ENCODE measurements at regions not wholly inside any gene's neighbourhood (a gene's known extent, or its start where the extent isn't known, plus 50 kb on each side); places are given as distances from the start of the nearest gene placed in this dataset.

DNA sequence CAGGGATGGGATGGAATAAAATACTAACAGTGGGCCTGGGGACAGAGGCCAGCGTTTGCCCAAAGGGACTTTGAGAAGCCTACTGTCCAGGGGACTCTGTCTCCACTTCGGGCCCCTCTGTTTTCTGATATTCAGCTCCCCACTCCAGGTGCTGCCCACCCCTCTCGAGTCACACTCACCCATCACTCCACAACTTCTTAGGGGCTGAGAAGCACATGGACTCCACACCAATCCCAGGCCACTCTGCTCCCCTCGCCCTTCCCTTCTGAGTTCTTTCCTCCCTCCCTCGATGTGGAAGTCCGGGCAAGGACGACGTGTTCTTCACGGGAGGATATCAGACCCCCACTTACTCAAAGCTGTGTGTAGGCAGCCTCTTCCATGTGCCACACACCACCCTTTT lies 124.5 kb downstream of the BARX1 start:
- in situ Hi-C loops (cut with MboI; ENCODE audit: low pct_unique_long_range_greater_than_20kb, low sequenced_read_pairs, unreplicated experiment) = no loop called here
- DNase-seq (ENCODE audit: low spot score) = no peak
- TF ChIP-seq, protein P1, sequence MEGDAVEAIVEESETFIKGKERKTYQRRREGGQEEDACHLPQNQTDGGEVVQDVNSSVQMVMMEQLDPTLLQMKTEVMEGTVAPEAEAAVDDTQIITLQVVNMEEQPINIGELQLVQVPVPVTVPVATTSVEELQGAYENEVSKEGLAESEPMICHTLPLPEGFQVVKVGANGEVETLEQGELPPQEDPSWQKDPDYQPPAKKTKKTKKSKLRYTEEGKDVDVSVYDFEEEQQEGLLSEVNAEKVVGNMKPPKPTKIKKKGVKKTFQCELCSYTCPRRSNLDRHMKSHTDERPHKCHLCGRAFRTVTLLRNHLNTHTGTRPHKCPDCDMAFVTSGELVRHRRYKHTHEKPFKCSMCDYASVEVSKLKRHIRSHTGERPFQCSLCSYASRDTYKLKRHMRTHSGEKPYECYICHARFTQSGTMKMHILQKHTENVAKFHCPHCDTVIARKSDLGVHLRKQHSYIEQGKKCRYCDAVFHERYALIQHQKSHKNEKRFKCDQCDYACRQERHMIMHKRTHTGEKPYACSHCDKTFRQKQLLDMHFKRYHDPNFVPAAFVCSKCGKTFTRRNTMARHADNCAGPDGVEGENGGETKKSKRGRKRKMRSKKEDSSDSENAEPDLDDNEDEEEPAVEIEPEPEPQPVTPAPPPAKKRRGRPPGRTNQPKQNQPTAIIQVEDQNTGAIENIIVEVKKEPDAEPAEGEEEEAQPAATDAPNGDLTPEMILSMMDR (IDR thresholded peaks at IDR 0.05; ENCODE audit: extremely low read depth, insufficient read depth, missing control alignments) = no peak

DNA sequence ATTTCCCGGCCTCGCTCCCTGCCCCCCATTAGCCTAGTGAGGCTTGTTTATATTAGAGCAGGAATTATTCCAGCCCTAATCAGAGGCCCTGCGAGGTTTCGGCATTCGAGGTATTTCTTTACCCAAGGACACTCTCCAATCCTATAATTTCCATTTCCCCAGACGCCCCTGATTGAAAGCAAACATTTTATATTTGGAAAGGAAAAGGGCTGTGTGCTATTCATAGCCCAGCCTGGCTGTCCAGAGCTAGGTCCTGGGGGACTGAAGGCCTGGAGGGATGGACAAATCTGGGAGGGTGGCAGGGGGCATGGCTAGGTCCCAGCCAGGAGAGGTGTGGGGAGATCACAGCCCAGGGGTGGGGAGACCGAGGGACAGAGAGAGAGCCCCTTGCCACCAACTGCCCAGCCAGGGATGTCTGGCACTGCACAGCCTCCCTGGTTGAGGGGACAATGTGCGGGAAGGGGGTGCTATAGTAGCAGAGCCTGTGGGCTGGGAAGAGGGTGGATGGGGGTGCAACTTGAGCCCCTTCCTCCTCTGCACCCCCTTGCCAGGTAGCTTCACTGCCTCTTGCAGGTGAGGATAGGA lies 125.1 kb downstream of the BARX1 start:
- DNase-seq (ENCODE audit: low spot score) = no peak
- in situ Hi-C loops (cut with MboI; ENCODE audit: low pct_unique_long_range_greater_than_20kb, low sequenced_read_pairs, unreplicated experiment) = no loop called here
- TF ChIP-seq, protein P1 (IDR thresholded peaks at IDR 0.05; ENCODE audit: extremely low read depth, insufficient read depth, missing control alignments) = no peak

DNA sequence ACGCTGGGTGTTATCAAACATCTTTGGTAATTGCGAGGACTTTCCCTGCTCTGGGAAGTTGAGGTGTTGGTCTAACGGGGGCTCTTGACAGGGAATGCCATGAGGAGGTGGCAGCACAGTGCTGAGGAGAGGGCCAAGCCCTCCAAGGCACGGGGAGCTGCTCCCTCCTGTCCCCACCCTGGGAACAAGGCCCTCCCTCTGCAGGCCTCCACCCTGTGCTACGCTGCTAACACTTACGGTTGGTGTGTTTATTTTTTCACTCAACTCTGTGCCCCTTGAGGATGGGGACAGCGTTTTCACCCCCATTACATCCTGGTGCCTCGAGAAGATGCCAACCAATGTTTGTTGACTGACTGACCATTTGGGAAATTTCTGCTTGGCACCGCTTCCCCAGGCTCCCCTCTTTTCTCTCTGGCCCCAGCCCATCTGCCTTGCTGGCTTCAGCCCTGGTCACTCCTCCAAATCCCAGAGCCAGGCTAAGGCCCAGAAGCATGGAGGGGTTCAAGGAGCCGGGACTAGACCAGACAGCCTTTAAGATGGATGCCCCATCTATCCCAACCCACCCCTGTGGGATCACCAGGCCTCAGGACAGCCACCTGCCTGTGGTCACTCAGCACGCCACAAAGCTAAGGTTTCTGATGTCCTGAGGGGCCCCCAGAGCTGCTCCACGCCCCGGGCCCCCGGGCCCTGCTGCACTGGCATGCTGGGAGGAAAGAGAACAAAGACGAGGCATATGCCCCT lies 125.7 kb downstream of the BARX1 start:
- in situ Hi-C loops (cut with MboI; ENCODE audit: low pct_unique_long_range_greater_than_20kb, low sequenced_read_pairs, unreplicated experiment) = no loop called here
- DNase-seq (ENCODE audit: low spot score) = no peak
- TF ChIP-seq, protein P1 (IDR thresholded peaks at IDR 0.05; ENCODE audit: extremely low read depth, insufficient read depth, missing control alignments) = no peak

DNA sequence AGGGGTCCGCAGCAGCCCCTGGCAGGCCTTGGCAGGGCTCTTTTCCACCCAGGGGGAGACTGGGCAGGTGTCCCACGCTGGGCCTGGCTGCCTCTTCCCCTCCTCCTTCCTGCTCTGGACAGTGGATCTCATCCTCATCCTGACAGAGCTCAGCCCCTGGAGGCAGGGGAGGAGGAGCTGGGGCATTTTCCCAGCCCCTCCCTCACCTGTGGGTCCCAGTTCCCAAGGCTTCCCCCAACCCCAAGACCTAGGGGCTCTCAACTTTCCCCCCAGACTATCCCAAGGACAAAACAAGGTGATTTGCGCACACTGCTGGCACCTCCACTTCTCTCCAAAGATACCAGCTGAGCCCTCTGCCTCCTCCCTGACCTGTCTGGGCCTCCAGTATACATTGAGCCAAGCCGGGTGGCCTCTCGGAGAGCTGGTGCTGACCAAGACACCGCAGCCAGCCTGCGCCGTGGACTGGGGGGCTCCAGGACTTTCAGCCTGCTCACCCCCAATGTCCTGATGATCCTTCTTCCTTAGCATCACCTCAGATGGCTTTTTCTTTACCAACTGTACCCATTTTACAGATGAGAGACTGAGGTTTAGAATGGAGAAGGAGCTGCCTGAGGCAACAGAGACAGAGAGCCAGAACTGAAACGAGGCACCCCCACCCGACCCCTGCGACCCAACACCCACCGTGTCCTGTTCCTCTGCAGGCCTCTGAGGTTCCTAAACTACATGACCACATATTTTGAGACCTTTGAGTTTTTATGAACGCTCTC lies 126.6 kb downstream of the BARX1 start:
- in situ Hi-C loops (cut with MboI; ENCODE audit: low pct_unique_long_range_greater_than_20kb, low sequenced_read_pairs, unreplicated experiment) = no loop called here
- no peak for DNase-seq (ENCODE audit: low spot score)
- TF ChIP-seq, protein P1 (IDR thresholded peaks at IDR 0.05; ENCODE audit: extremely low read depth, insufficient read depth, missing control alignments) = no peak

DNA sequence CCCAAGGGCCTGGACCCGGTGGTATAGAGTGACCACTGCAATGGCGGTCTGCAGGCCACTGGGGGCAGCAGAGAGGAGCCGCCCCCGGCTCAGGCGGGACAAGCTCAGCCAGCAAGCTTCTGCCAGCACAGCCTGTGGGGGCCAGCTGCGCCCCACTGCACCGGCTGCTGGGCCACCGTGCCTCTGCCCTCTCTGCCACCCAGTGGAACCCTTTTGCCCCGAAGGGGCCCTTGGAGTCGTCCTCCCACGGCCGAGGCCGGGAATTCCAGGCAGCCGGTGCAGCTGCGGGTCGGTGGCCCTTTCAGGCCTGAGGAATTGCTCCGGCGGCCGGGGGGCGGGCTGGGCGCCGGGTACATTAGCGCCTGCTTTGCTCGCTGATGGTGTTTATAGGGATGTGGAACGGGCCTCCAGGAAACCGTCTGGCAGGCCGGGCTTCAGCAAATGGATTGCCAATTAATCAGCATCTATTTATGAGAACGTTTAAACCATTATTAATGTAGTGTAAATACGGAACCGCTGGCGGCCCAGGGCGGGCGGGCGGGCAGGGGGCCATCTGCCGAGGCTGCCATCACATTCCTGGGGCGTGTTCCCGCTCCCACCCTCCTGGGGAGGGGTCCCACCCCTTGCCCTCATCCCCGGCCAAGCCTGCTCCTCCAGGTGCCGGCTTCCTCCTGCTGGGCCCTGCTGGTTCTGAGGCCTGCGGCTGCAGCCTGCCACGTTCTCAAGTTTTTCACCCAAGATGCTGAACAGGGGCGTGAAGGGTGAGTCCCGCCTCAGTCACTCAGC lies 127.4 kb downstream of the BARX1 start:
- in situ Hi-C loops (cut with MboI; ENCODE audit: low pct_unique_long_range_greater_than_20kb, low sequenced_read_pairs, unreplicated experiment) = no loop called here
- DNase-seq (ENCODE audit: low spot score) = peak; percentile 77
- TF ChIP-seq, protein P1 (IDR thresholded peaks at IDR 0.05; ENCODE audit: extremely low read depth, insufficient read depth, missing control alignments) = peak; percentile 55

DNA sequence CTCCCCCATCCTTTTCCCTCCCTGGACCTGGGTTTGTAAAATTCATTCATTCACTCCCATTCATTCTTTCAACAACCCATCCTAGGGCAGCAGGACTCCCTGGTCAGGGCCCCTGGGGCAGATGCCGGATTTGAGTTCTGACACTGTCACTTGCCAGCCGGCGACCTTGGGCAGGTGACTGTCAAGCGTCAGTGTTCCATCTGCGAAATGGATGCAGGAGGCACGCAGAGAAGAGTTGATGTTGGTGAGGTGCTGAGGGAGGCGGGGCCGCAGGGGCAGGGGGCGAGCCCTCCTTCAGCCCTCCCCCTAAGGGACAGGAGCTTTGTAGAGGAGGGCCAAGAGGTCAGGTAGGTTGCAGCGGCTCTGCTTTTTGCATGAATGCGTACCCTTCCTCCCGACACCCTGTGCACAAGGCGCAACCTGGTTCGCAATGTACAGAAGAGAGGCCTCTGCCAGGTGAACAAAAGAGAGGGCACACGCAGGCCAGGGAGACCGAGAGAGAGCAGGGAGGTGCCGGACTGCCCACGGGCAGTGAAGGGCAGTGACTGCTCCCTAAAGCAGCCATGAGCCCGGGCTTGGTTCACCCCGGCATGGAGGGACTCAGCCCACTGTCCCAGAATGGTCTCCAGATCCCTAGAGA lies 128.1 kb downstream of the BARX1 start:
- in situ Hi-C loops (cut with MboI; ENCODE audit: low pct_unique_long_range_greater_than_20kb, low sequenced_read_pairs, unreplicated experiment) = no loop called here
- peak; percentile 30 for DNase-seq (ENCODE audit: low spot score)

More for the DNA sequence above, 128.1 kb downstream of the BARX1 start:
- TF ChIP-seq, protein P1 (IDR thresholded peaks at IDR 0.05; ENCODE audit: extremely low read depth, insufficient read depth, missing control alignments) = no peak
